IPS-NIHi7 (cell line): ENCODE measurements at regions not wholly inside any gene's neighbourhood (a gene's known extent, or its start where the extent isn't known, plus 50 kb on each side); places are given as distances from the start of the nearest gene placed in this dataset.

Source experiments
- DNase-seq: peaks from one replicate; pipeline ENCODE4 v3.0.0; 2012; ENCODE audit warnings: mixed read lengths; ENCODE audit errors: extremely low spot score

DNA sequence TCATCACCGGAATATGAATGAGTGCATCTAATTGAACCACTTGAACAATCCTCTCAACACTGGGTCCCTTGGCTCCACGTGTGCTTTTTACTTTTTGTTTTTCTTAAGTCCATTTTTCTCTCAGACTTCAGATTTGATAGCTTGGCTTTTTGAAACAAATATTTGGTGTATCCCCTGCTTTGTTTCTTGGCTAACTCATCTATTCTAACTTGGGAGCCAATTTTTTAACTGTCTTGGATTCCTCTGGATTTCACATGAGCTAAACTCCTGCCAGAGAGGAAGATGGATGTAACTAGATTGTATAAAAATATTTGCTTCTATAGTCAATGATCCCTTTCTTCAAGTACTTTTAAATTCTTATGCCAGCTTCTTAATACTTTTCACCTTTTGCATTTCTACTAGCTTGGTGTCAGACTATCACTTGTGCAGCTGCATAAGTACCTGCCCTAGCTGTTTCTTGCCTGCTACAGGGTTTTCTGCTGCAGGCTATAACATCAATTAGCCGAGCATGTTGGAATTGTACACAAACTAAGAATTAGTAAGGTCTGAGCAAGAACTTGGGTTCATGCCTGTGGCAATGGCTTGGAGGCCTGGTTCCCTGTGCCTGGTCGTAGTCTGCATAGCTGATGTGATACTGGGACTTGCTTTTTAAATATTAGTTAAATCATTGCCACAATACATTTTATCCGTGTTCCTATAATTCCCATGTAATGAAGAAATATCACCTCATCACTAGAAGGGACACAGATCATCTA is 281.5 kb downstream of the EN1 start:
- no peak for DNase-seq

DNA sequence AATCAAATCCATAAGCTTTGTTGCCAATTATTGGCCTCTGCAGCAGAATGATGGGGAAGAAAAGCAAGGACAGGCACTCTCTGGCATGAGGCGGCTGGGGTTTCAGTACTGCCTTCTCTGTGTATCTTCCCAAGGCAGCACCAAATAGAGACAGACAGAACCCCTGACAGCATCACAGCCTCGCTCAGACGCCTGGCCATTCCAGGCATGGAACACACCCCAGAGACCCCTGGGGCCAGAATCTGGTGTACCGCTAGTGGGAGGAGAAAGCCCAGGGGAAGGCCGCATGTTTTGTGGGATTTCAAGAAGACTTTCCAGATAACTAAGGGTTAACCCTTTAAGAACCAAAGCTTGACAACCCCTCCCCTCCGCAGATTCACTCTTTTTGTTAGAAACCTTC is 282.1 kb downstream of the EN1 start:
- no peak for DNase-seq

DNA sequence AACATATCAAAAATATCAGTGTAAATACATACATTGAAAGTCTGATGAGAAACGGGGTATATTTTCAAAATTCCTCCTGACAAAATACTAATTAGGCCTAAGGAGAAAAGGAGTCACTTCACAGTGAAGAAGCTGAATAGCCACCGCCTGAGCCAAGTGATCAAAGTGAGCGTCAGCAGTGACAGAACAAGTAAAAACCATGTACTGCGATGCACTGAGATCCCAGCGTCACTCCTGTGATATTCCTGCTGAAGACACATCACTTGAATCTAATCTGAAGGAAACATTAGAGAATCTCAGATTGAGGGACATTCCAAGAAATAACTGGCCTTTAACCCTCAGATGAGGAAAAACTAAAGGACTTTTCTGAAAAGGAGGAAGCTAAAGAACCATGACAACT is 285.3 kb downstream of the EN1 start:
- DNase-seq, result no peak

DNA sequence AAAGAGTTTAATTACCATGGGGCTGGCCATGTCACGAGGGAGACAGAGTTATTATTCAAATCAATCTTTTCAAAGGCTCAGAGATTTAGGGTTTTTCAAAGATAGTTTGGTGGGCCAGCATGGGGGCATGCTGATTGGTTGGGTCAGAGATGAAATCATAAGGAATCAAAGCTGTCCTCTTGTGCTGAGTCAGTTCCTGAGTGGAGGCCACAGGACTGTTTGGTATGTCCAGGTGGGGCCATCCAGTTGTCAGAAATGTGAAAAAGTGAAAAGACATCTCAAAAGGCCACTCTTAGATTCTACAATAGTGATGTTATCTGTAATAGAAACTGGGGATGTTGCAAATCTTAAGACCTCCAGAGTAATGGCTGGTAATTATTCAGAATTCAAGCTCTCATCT is 288.6 kb downstream of the EN1 start:
- no peak for DNase-seq

DNA sequence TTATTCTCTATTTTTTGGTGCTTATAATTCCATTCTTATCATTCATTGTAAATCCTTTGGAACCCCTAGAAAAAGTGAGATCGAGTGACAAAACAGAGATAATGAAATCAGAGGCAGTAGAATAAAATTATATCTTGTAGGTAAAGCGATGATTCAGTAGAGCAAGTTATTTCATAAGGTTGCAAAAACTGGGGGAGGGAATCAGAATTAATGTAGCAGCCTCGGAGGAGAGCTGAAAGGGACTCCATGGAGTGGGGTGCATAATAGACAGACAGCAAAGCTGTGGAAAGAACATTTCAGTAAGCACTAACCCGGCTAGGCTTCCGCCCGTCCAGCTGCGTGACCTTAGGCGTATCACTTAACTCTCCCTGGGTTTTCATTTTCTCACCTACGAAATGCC is 289.7 kb downstream of the EN1 start:
- no peak for DNase-seq

DNA sequence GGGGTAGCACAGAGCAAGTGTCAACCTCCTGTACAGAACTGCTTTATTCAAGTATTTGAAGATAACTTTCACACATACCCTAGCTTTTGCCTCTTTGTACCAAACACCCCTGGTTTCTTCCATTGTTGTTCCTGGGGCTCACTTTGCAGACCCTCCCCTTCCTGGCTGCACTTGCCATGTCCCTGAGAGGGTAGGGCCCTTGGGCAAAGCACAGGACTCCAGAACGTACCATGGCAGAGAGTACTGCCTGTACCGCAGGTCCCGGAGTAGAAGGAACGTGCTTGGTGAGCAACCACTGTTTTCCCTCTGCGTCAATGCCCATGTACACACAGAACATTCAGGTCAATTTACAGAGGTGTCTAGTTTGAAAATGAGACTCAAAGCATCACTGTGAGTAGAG is 290.4 kb downstream of the EN1 start:
- no peak for DNase-seq

DNA sequence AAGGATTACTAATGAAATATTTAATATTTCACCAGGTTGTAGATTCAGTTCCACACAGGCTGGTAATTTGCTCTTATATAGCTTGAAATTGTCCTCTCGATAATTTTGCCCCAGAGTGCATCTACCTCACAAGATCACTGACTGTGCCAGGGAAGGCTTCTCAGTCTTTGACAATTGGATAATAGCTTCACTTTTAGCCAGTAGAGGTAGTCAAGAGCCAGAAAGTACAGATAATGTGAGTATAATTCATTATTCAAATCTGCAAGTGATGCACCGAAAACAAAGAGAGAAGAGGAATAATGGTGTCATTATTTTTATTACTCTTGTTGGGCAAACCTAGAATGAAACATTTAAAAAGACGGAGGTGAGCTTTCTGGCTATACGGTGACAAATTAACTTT is 292.8 kb downstream of the EN1 start:
- no peak for DNase-seq

DNA sequence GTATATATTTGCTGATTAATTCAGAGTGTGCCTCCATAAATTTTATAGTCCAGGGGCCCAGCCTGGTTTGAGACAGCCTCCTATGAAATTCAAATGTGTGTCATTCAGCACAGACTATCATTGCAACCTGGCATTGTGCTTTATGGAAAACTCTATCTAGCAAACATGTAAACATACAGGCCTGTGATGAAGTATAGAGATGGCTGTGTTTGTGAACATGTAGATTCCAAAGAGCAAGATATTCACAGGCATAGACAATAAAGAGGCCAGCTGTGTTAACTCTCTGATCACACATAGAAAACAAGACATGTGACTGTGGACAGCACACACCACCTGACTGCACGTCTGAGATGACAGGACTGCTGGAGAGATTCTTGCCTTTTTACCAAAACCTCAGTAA is 297.9 kb downstream of the EN1 start:
- DNase-seq, result no peak

DNA sequence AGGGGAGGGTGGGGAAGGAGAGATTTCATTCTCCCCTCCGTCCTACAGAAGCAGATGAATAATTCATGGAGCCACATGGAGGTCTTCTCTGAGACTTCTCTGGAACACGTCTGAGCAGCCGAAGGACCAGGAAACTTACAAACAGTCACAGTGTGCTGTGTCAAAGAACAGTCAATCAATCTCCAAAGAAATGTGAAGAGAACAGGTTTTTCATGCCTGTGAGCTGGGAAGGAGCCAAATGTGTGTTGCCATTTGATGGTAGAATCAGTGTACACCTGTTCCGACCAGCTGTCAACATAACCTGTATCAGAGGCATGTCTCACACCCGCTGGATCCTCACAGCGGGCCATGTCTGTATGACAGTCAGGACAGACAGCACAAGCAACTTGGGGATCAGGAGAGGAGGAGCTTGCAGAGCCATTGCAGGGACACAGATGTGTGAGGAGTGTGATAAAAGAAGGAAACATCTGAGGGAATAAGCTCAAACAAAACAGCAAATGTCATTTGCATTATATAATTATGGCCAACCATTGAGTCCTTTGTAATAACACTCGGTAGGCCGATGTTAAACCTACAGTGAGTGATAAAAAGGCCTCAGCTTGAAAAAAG is 298.5 kb downstream of the EN1 start:
- DNase-seq, result no peak

DNA sequence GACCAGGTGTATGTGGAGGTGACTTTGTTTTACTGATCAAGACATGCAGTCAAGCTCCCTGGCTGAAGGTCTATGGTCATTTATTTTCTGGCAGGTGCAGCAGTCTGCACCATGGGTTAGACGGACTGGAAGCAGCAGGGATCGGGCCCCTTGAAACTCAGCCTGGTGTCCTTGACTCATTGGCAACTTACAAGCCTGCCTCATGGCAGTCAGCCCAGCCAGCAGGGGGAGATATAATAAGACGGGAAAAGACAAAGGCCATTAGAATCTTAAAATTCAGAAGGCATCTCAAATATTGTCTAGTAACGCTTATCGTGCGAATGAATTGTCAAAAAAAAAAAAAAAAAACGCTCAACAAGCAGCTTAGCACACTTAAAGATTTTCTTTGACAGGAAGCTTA is 308.2 kb downstream of the EN1 start:
- peak; percentile 70 for DNase-seq

DNA sequence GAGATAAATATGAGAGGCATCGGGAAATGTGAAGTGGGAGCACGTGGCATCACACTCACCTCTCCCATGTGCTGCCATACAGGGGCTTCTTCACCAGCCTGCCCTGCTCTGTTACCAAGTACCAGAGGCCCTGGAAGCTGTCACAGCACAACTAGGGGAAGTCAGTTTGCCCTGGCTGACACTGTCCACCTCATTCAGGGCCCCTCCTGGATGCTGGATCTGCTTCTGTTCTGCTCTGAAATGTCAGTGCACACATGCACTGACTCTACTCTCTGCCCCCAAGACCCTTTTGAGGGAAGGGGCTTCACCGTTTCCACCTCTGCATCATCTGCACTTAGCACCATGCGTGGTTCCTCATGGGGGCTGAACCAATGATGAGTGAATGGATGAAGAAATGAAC is 311.1 kb downstream of the EN1 start:
- DNase-seq, result no peak

DNA sequence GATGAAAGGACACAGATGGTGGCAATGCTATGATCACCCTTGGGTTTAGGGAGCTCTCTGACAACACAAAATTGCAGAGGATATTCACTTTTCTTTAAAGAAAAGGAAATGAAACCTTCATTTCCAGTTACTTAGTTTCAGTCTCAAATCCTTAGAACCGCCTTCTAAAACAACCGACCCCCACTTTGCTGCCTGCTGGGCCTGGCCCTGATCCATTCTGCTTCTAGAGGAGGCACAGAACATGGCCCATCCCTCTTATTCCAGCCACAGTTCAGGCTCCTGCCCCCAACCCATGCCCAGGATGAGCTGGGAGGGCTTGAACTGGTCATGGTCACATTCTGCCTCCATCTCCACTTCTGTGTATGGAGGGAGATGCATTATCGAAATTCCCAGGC is 311.6 kb downstream of the EN1 start:
- DNase-seq, result no peak

DNA sequence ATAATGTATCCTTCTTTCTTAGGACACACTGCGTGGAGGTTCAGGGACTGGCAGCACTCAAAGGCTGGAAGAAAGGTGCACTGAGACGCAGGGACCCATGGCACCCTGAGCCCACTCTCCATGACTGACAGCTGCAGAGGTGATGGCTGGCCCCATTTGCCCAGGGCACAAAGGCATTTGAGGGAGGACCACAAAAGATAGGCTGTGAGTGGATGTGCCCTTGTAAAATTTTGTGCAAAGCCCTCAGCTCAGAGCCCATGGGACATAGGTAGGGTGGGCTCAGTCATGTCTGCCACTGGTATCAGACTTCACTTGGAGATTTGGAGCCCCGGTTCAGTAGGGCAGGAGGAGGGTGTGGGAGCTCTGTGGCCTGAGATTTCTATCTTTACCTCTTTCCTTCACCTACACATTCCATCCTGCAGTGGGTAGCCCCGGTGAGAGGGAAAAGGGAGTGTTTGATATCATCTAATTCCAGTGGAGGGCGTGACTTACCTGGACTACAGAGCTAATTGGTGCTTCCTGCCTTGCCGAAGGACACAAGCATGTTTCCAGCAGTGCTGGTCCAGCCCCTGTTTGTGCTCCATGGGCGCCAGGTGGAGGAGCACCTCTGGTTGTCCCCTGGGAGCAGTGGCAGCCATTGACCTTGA is 312.2 kb downstream of the EN1 start:
- DNase-seq, result no peak

DNA sequence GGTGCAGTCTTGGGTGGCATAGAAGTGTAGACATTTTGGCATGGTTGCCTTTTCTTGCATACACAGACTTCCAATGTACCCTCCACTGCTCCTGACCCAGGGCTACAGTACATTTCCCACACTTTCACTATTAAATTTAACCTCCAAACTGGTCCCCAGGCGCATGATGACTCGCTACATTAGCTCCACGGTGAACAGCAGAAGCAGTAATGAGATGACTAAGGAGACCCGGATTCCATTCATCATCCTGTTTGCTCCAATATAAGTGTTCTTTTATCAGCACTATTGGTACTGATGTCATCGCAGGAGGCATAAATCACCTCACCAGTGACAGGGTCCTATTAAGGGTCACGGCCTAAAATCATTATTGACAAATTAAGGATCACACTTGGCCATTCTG is 316.5 kb downstream of the EN1 start:
- no peak for DNase-seq

DNA sequence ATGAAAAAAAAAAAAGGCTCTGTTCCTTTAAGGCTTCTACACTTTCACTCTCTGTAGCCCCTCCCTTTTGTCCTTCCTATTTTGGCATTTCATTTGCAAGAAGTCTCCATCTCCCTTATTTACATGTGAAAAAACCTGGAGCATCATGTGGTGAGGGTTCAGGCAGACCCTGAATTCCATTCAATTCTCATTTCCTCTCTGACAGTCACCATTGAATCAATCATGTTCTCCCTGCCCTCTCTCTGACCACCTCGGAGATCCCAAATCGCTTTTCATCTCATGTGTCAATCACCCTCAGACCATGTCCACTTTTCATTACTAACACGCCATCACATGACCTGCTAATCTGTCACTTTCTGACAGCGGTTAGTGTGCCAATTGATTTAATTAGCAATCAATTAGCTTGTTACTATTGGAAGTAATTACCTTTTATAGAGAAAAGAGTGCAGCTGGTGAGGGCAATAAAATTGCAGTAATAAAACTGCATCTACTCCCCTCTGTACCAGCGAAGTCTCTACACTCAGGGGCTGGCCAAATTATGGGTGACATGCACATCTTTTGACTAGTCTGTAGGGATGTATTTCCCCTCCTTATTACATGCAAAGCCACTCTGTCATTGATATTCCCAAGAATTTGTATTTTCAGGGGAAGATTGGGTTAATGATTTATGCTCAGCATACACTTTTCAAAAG is 317.4 kb downstream of the EN1 start:
- DNase-seq, result peak; percentile 56

DNA sequence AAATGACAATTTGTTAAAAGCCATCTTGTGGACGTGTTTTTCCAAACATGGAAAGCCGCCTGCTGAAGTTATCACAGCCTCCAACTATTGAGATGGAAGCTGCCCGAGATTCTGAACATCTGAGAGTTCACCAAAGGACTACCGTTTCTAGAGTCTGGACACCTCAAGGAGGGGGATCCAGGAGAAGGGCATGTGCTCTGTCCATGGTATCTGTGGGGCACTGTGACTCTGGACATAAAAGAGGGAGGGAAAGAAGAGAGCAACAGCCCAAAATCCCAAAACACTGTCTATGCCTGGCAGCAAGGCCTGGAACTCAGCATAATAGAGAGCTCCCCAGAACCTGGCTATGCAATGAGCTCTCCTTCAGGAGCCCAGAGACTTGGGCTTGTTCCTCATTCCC is 319.9 kb downstream of the EN1 start:
- DNase-seq, result no peak

DNA sequence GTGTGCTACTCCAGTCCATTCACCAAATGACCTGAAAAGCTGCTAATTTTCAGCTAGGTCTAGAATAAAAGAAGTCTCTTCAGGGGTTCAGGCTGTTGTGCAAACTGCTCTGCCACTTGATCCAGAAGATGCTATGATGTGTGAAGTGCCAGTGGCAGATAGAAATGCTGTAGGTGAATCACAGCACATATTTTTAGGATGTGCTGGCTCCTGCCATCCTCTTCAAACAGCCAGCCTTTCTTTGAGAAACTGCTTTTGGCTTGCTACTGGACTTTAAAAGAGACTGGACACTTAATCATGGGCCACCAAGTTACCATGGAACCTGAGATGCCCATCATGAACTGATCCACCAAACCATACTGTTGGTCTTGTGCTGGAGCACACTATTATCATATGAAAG is 322.1 kb downstream of the EN1 start:
- DNase-seq, result no peak

DNA sequence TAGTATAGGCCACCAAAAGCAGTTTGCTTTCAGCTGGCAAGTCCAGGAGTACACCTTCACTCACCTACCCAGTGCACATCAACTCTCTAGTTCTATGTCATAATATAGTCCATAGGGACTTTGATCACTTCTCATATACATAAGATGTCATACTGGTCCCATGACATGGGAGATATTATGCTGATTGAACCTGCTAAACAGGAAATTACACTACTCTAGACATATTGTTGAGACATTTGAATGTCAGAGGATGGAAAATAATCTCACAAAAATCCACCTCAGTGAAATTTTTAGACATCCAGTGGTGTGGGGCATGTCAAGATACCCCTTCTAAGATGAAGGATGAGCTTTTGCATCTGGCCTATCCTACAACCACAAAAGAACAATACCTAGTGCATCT is 322.5 kb downstream of the EN1 start:
- DNase-seq, result no peak

DNA sequence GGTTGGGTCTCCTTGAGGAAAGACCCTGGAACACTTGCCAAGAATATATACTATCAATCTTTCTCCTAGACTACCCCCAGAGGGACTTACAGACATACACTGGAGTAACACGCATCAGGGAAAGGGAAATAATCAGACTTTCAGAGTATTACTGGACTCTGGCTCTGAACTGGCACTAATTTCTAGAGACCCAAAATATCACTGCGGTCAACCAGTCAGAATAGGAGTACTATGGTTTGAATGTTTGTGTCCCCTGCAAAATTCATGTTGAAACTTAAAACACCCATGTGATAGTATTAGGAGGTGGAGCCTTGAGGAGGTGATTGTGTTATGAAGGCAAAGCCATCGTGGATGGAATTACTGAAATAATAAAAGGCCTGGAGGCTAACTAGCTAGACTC is 323.7 kb downstream of the EN1 start:
- no peak for DNase-seq

DNA sequence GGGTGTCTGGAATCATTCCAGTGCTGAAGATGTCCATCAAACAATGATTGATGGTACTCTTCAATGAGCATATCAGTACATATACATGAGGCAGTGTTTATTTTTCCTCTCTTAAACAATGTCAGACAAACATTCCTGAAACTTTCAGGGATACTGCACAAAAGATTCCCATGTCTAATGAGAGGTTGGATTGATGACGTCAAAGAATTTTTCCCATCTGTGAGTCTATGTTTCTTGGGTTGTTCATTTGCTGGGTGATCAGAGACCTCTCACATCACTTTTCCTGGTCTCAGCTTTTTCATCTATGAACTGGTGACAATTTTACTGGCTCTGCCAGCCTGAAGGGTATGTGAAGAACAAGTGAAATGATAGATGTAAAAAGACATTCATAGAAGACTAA is 325.5 kb downstream of the EN1 start:
- no peak for DNase-seq

DNA sequence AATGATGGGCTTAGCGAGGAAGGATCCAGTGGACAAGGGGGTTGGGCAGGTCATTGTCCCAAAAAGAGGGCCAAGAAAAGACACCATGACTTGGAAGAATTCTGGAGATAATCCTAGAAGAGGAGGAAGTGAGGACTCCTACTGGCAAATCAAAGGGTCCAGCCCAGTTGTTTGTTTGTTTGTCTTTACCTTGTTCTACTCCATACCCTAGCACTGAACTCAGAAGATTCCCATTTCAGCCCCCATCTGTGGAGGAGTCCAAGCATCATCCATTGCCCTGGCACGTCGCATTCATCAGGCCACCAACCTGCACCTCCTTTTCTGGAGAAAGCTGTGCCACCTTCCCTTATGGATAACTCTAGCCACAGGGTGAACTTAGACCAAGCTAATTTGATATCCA is 326.2 kb downstream of the EN1 start:
- no peak for DNase-seq

DNA sequence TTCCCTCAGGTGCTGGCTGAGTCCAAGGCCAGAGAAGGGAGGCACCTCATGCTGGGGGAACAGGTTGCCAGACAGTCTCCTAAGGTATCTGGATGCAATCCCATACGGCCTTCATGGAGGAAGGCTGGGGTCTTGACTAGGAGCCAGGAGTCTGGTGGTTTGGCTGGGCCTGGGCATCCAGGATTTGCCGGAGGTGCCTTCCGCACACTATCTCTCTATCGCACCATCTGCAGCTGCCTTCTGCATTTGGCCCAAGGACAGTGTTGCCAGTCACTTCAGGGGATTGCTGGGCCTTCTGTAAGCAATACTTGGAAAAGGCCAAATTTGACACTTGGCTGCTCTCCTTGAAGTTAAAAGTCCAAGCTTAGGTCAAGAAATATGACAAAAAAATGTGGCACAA is 327.2 kb downstream of the EN1 start:
- DNase-seq, result no peak

DNA sequence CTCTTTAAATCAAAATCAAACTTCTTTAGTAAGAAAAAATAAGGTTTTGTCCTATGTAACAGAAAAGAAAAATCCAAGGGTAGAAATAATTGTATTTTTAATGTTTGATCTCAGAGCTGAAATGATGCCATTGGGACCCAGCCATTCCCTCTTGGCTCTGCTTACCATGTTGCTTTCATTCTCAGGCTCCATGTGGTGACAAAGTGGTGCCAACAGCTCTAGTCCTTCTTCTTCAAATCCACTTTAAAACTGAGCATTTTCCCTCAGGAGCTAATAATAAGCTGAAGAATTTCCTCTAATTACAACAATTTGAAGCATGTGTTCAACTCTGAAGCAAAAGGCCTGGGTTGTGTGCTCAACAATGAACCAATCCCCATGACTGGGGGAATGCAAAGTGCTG is 327.9 kb downstream of the EN1 start:
- no peak for DNase-seq
